SK-N-SH (cell line): ENCODE measurements at regions not wholly inside any gene's neighbourhood (a gene's known extent, or its start where the extent isn't known, plus 50 kb on each side); places are given as distances from the start of the nearest gene placed in this dataset.

ENCODE experiments used
- CTCF ChIA-PET: fragments of 300-600, 350-600 bp; formaldehyde crosslinking; extraction: SDS; loops from one replicate; lab custom pipeline; 2021; lab: Yijun Ruan, JAX
- POLR2A ChIA-PET: fragments of 350-600 bp; sonication (Branson Sonifier 250); formaldehyde crosslinking; extraction: SDS; loops from one replicate; lab custom pipeline; 2020; ENCODE audit warnings: antibody characterized with exemption, inconsistent platforms; lab: Yijun Ruan, JAX
- DNase-seq: peaks from one replicate; pipeline ENCODE4 v3.0.0; 2012
- H2AFZ ChIP-seq: fragments of 200-600 bp; sonication (generic); 2 replicates; pipeline ENCODE4 v1.8.1; 2016; ENCODE audit warnings: antibody characterized with exemption, mild to moderate bottlenecking, low read depth
- H3F3A ChIP-seq: fragments of 200-600 bp; sonication (generic); replicated peaks from 2 replicates; pipeline ENCODE3; 2016; ENCODE audit warnings: antibody characterized with exemption, mild to moderate bottlenecking; ENCODE audit not compliant: insufficient read depth
- H3K27ac ChIP-seq, 2 experiments: fragments of 200-500 bp in 1 of 2; fragments of 200-600 bp in 1 of 2; sonication (Bioruptor generic) in 1 of 2; sonication (generic), shearing (Covaris generic) in 1 of 2; 2 replicates each; pipeline versions ENCODE4 v1.5.1 to v1.6.1; 2014 to 2016; ENCODE audit warnings: low read depth in 2 of 2, inconsistent platforms in 1 of 2, low read length in 1 of 2, mild to moderate bottlenecking in 1 of 2, mixed read lengths in 1 of 2
- H3K27me3 ChIP-seq: fragments of 200-600 bp; sonication (generic), shearing (Covaris generic); 2 replicates; pipeline ENCODE4 v1.6.1; 2016; ENCODE audit warnings: mixed run types; ENCODE audit not compliant: insufficient read depth
- H3K36me3 ChIP-seq, 2 experiments: fragments of 200-500 bp in 1 of 2; fragments of 200-600 bp in 1 of 2; sonication (Bioruptor generic) in 1 of 2; sonication (generic) in 1 of 2; replicated peaks in 1 of 2; 2 replicates each; pipeline versions ENCODE3 to v1.5.1; 2014 to 2016; ENCODE audit warnings: low read length in 1 of 2, mild to moderate bottlenecking in 1 of 2; ENCODE audit not compliant: insufficient read depth in 2 of 2, control insufficient read depth in 1 of 2
- H3K4me1 ChIP-seq, 2 experiments: fragments of 200-500 bp in 1 of 2; fragments of 200-600 bp in 1 of 2; sonication (Bioruptor generic) in 1 of 2; sonication (generic), shearing (Covaris generic) in 1 of 2; 2 replicates each; pipeline versions ENCODE4 v1.5.1 to v1.6.1; 2014 to 2016; ENCODE audit warnings: low read depth in 1 of 2, low read length in 1 of 2, mixed run types in 1 of 2; ENCODE audit not compliant: insufficient read depth in 2 of 2, control insufficient read depth in 1 of 2
- H3K4me2 ChIP-seq: fragments of 200-600 bp; sonication (generic), shearing (Covaris generic); 2 replicates; pipeline ENCODE4 v1.6.1; 2017; ENCODE audit warnings: mixed run types
- H3K4me3 ChIP-seq, 2 experiments: fragments of 200-500 bp in 1 of 2; fragments of 200-600 bp in 1 of 2; sonication (Bioruptor generic) in 1 of 2; sonication (generic), shearing (Covaris generic) in 1 of 2; 2 replicates each; pipeline versions ENCODE4 v1.5.1 to v1.8.1; 2014 to 2016; ENCODE audit warnings: low read depth in 2 of 2, inconsistent platforms in 1 of 2, low read length in 1 of 2, mild to moderate bottlenecking in 1 of 2, mixed read lengths in 1 of 2, moderate library complexity in 1 of 2
- H3K79me2 ChIP-seq: fragments of 200-600 bp; sonication (generic); 2 replicates; pipeline ENCODE4 v1.8.1; 2017; ENCODE audit warnings: mild to moderate bottlenecking; ENCODE audit not compliant: insufficient read depth
- H3K9ac ChIP-seq: fragments of 200-600 bp; sonication (generic); 2 replicates; pipeline ENCODE4 v1.6.1; 2017; ENCODE audit warnings: mixed run types
- H3K9me2 ChIP-seq: fragments of 200-600 bp; sonication (generic); 2 replicates; pipeline ENCODE4 v1.6.1; 2017; ENCODE audit warnings: mixed run types
- H3K9me3 ChIP-seq: fragments of 200-600 bp; sonication (generic); 2 replicates; pipeline ENCODE4 v1.6.1; 2017; ENCODE audit warnings: mixed run types, mild to moderate bottlenecking, moderate library complexity
- H4K20me1 ChIP-seq: fragments of 200-600 bp; sonication (generic); 2 replicates; pipeline ENCODE4 v1.6.1; 2017; ENCODE audit warnings: mild to moderate bottlenecking, mixed run types; ENCODE audit not compliant: insufficient read depth
- CHD2 ChIP-seq: fragments of 150-350 bp; IDR thresholded peaks from 2 replicates; pipeline ENCODE4 v1.6.1; 2018; ENCODE audit warnings: low read length; ENCODE audit not compliant: partially characterized antibody
- CTCF ChIP-seq: fragments of 200-600 bp; sonication (generic); IDR thresholded peaks from 2 replicates; pipeline ENCODE4 v1.6.1; 2017; ENCODE audit warnings: antibody characterized with exemption, mild to moderate bottlenecking, moderate library complexity
- EZH2phosphoT487 ChIP-seq: fragments of 200-600 bp; sonication (generic); IDR thresholded peaks from 2 replicates; pipeline ENCODE4 v1.6.1; 2017; ENCODE audit warnings: low read depth, mixed run types, mild to moderate bottlenecking, antibody characterized with exemption, moderate library complexity, borderline replicate concordance
- FOXJ3 ChIP-seq: sonication (generic); formaldehyde crosslinking; IDR thresholded peaks from 2 replicates; pipeline ENCODE4 v1.5.1; 2020; ENCODE audit warnings: mild to moderate bottlenecking, missing genetic modification reagents
- GABPA ChIP-seq: IDR thresholded peaks from 2 replicates; pipeline ENCODE4 v1.4.0; 2012; ENCODE audit warnings: low read depth, mild to moderate bottlenecking
- GATA2 ChIP-seq: sonication (generic); formaldehyde crosslinking; IDR thresholded peaks from 2 replicates; pipeline ENCODE4 v1.5.0; 2020; ENCODE audit warnings: mild to moderate bottlenecking, missing genetic modification reagents
- IRF3 ChIP-seq: fragments of 150-350 bp; IDR thresholded peaks from 2 replicates; pipeline ENCODE4 v1.6.1; 2016; ENCODE audit warnings: mild to moderate bottlenecking, low read depth, low read length
- MEF2A ChIP-seq: IDR thresholded peaks from 2 replicates; pipeline ENCODE4 v1.4.0; 2012; ENCODE audit warnings: low read depth, borderline replicate concordance
- NFIC ChIP-seq: IDR thresholded peaks from 2 replicates; pipeline ENCODE4 v1.4.0; 2012; ENCODE audit warnings: borderline replicate concordance
- POLR2AphosphoS5 ChIP-seq: IDR thresholded peaks from 2 replicates; pipeline ENCODE4 v1.6.1; 2012; ENCODE audit warnings: low read depth, low read length
- REST ChIP-seq: IDR thresholded peaks from 2 replicates; pipeline ENCODE4 v1.6.1; 2012; ENCODE audit warnings: mild to moderate bottlenecking, low read depth, low read length, moderate library complexity
- RFX5 ChIP-seq: IDR thresholded peaks from 2 replicates; pipeline ENCODE4 v1.6.1; 2012; ENCODE audit warnings: mild to moderate bottlenecking, improper control_type of control experiment, low read length
- RXRA ChIP-seq: IDR thresholded peaks from 2 replicates; pipeline ENCODE4 v1.4.0; 2012; ENCODE audit warnings: low read depth, mild to moderate bottlenecking, borderline replicate concordance
- SMC3 ChIP-seq: IDR thresholded peaks from 2 replicates; pipeline ENCODE4 v1.6.1; 2012; ENCODE audit warnings: low read depth, low read length, improper control_type of control experiment
- WGBS: methylation state at CpG from one replicate; pipeline ENCODE4 v1.1.6; 2017; ENCODE audit warnings: low lambda C conversion rate; 5-methylcytosine and 5-hydroxymethylcytosine counted together
- TF ChIP-seq, protein P1 (sequence below): IDR thresholded peaks from 2 replicates; pipeline ENCODE4; 2012

DNA sequence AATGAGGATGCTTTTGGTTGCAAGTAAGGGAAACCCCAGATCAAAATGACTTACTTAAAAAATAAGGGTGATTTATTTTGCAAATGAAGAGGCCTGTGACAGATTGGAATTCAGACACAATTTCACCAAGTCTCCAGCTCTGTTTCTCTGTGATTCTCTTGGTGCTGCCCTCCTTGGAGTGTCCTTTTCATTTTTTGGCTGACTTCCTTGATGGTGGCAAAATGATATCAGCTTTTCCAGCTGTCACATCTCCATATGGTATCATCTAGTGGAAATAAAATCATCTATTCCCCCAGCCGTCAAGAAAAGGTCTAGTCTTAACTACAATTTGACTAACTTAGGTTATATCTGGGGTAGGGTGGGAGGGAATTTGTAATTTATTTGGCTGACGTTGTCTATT, 68.5 kb upstream of the SLC25A26 start:
- Histone ChIP-seq H3K9me2 (no peaks in the 10 kb centered on the region), H3K27ac (no peak overlapping the region), H2AFZ (no peak overlapping the region), H3K27me3 (no peaks in the 10 kb centered on the region), H3K4me3 (no peak overlapping the region), H3K4me1 (peaks cover 0 to 9% of the 10 kb centered on the region in 2 experiments; a peak in 1 of 4 replicates), H3F3A (no peaks in the 10 kb centered on the region), H3K36me3 (no peaks in the 10 kb centered on the region), H3K79me2 (no peaks in the 10 kb centered on the region), H3K4me2 (no peak overlapping the region), H3K9me3 (no peaks in the 10 kb centered on the region), H3K9ac (no peak overlapping the region), H4K20me1 (no peaks in the 10 kb centered on the region)
- DNase-seq: no peak
- 96% methylated on average over 2 of the region's 2 CpGs for WGBS
- TF ChIP-seq, protein P1, sequence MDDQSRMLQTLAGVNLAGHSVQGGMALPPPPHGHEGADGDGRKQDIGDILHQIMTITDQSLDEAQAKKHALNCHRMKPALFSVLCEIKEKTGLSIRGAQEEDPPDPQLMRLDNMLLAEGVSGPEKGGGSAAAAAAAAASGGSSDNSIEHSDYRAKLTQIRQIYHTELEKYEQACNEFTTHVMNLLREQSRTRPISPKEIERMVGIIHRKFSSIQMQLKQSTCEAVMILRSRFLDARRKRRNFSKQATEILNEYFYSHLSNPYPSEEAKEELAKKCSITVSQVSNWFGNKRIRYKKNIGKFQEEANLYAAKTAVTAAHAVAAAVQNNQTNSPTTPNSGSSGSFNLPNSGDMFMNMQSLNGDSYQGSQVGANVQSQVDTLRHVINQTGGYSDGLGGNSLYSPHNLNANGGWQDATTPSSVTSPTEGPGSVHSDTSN: no peak
- no peak for TF ChIP-seq RXRA
- ChIA-PET POLR2A (no interaction called here), CTCF (interaction anchor here (3.5 to 5.0 kb wide), 2 partner anchors 14 to 44 kb away, joined by 12 to 40 read pairs; no protein-coding TSS in a partner anchor)

GRCh38 chr3:66150977-66151376, 69.8 kb upstream of the SLC25A26 start:
- Histone ChIP-seq H3K27me3 (no peaks in the 10 kb centered on the region), H3K4me2 (no peak overlapping the region), H3K4me1 (peaks cover 0 to 9% of the 10 kb centered on the region in 2 experiments; a peak in 1 of 4 replicates), H3K9me3 (no peaks in the 10 kb centered on the region), H3K9ac (no peak overlapping the region), H2AFZ (no peak overlapping the region), H3K36me3 (no peaks in the 10 kb centered on the region), H3F3A (no peaks in the 10 kb centered on the region), H3K4me3 (no peak overlapping the region), H3K79me2 (no peaks in the 10 kb centered on the region), H4K20me1 (no peaks in the 10 kb centered on the region), H3K9me2 (no peaks in the 10 kb centered on the region), H3K27ac (no peak overlapping the region)
- CTCF ChIA-PET: interaction anchor here (0.6 to 5.0 kb wide), 4 partner anchors 13 to 114 kb away, joined by 3 to 40 read pairs (median 3); no protein-coding TSS in a partner anchor
- POLR2A ChIA-PET: no interaction called here
- no peak for TF ChIP-seq MEF2A
- no peak for TF ChIP-seq SMC3
- TF ChIP-seq CTCF: no peak
- TF ChIP-seq RFX5: no peak
- no peak for TF ChIP-seq CHD2
- TF ChIP-seq GABPA: no peak
- TF ChIP-seq RXRA: no peak
- no peak for TF ChIP-seq NFIC
- no peak for TF ChIP-seq REST
- no peak for TF ChIP-seq IRF3
- TF ChIP-seq FOXJ3 (CRISPR knock-in tag): no peak
- no peak for TF ChIP-seq POLR2AphosphoS5
- no peak for TF ChIP-seq EZH2phosphoT487
- no peak for TF ChIP-seq GATA2 (CRISPR knock-in tag)
- DNase-seq: no peak
- WGBS: 83% methylated on average over 5 of the region's 5 CpGs
